EH (cell line): ENCODE measurements at regions not wholly inside any gene's neighbourhood (a gene's known extent, or its start where the extent isn't known, plus 50 kb on each side); places are given as distances from the start of the nearest gene placed in this dataset.

Experiments
- DNase-seq: peaks from one replicate; pipeline ENCODE4 v3.0.0-alpha.2; 2015; ENCODE audit warnings: low read depth

GRCh38 chrX:68927178-68927577 is 98.4 kb downstream of the EFNB1 start:
- no peak for DNase-seq

GRCh38 chrX:68923147-68923546 is 94.3 kb downstream of the EFNB1 start:
- no peak for DNase-seq

- DNase-seq = no peak
Measured at GRCh38 chrX:68922013-68922412, 93.2 kb downstream of the EFNB1 start.

GRCh38 chrX:68920561-68920960 is 91.7 kb downstream of the EFNB1 start:
- DNase-seq = no peak

- DNase-seq = no peak
Measured at GRCh38 chrX:68919707-68920106, 90.9 kb downstream of the EFNB1 start.

- no peak for DNase-seq
Measured at GRCh38 chrX:68918202-68918601, 89.4 kb downstream of the EFNB1 start.

GRCh38 chrX:68917799-68918198 is 89.0 kb downstream of the EFNB1 start:
- no peak for DNase-seq

GRCh38 chrX:68916891-68917290 is 88.1 kb downstream of the EFNB1 start:
- no peak for DNase-seq

- no peak for DNase-seq
Measured at GRCh38 chrX:68915778-68916177, 87.0 kb downstream of the EFNB1 start.

- DNase-seq = no peak
Measured at GRCh38 chrX:68914479-68914946, 85.7 kb downstream of the EFNB1 start.

- no peak for DNase-seq
Measured at GRCh38 chrX:68913249-68913547, 84.4 kb downstream of the EFNB1 start.

GRCh38 chrX:68912113-68912512 is 83.3 kb downstream of the EFNB1 start:
- DNase-seq = no peak

GRCh38 chrX:68910731-68911428 is 82.1 kb downstream of the EFNB1 start:
- no peak for DNase-seq

GRCh38 chrX:68909945-68910344 is 81.1 kb downstream of the EFNB1 start:
- DNase-seq = no peak

- no peak for DNase-seq
Measured at GRCh38 chrX:68908071-68908470, 79.2 kb downstream of the EFNB1 start.

GRCh38 chrX:68902706-68903504 is 74.1 kb downstream of the EFNB1 start:
- DNase-seq = no peak

- DNase-seq = no peak
Measured at GRCh38 chrX:68901519-68901918, 72.7 kb downstream of the EFNB1 start.

- no peak for DNase-seq
Measured at GRCh38 chrX:68898598-68898997, 69.8 kb downstream of the EFNB1 start.

- no peak for DNase-seq
Measured at GRCh38 chrX:68897118-68897945, 68.5 kb downstream of the EFNB1 start.

- no peak for DNase-seq
Measured at GRCh38 chrX:68896581-68896980, 67.8 kb downstream of the EFNB1 start.

- DNase-seq = no peak
Measured at GRCh38 chrX:68895778-68896177, 67.0 kb downstream of the EFNB1 start.

GRCh38 chrX:68895341-68895755 is 66.5 kb downstream of the EFNB1 start:
- DNase-seq = peak; percentile 21
